ENCODE measurements at regions not wholly inside any gene's neighbourhood (a gene's known extent, or its start where the extent isn't known, plus 50 kb on each side); places are given as distances from the start of the nearest gene placed in this dataset.

GRCh38 chr5:122699201-122699600, 75.7 kb upstream of the SNX2 start:
- no peak for DNase-seq
- Mint-ChIP-seq H3K36me3 (ENCODE audit: low read depth) (no peaks in the 10 kb centered on the region), H3K4me3 (no peak overlapping the region), H3K27ac (no peak overlapping the region), H3K9me3 (no peaks in the 10 kb centered on the region), H3K4me1 (peaks cover 9% of the 10 kb centered on the region), H3K27me3 (peaks cover 2% of the 10 kb centered on the region)
- ChIA-PET CTCF (no interaction called here), POLR2A (no interaction called here)

- Mint-ChIP-seq H3K4me1 (peaks cover 9% of the 10 kb centered on the region), H3K36me3 (ENCODE audit: low read depth) (no peaks in the 10 kb centered on the region), H3K27ac (no peak overlapping the region), H3K9me3 (no peaks in the 10 kb centered on the region), H3K4me3 (no peak overlapping the region), H3K27me3 (peaks cover 7% of the 10 kb centered on the region)
- ChIA-PET POLR2A (no interaction called here), CTCF (no interaction called here)
- no peak for DNase-seq
Observed at GRCh38 chr5:122701640-122702523, 73.0 kb upstream of the SNX2 start.

GRCh38 chr5:122702524-122702875, 72.4 kb upstream of the SNX2 start:
- Mint-ChIP-seq H3K27ac (no peak overlapping the region), H3K4me1 (peaks cover 9% of the 10 kb centered on the region), H3K4me3 (no peak overlapping the region), H3K9me3 (no peaks in the 10 kb centered on the region), H3K36me3 (ENCODE audit: low read depth) (no peaks in the 10 kb centered on the region), H3K27me3 (peaks cover 7% of the 10 kb centered on the region)
- DNase-seq, result no peak
- CTCF ChIA-PET, result no interaction called here
- POLR2A ChIA-PET, result no interaction called here

GRCh38 chr5:122703203-122703602, 71.7 kb upstream of the SNX2 start:
- Mint-ChIP-seq H3K4me3 (no peak overlapping the region), H3K36me3 (ENCODE audit: low read depth) (no peaks in the 10 kb centered on the region), H3K9me3 (no peaks in the 10 kb centered on the region), H3K4me1 (peaks cover 9% of the 10 kb centered on the region), H3K27me3 (peaks cover 9% of the 10 kb centered on the region), H3K27ac (no peak overlapping the region)
- DNase-seq, result no peak
- CTCF ChIA-PET, result interaction anchor here (1.6 kb wide), 1 partner anchor 298 kb away, joined by 5 read pairs; no protein-coding TSS in a partner anchor
- POLR2A ChIA-PET, result no interaction called here

- H3K4me1 Mint-ChIP-seq, result peaks cover 9% of the 10 kb centered on the region
- H3K9me3 Mint-ChIP-seq, result no peaks in the 10 kb centered on the region
- ChIA-PET CTCF (interaction anchor here (0.5 to 1.6 kb wide), 7 partner anchors 9 to 296 kb away, joined by 3 to 6 read pairs (median 5); partner anchors contain the start of gene SNX2), POLR2A (interaction anchor here (0.6 to 0.8 kb wide), 2 partner anchors 71 to 296 kb away, joined by 4 read pairs; partner anchors contain the start of gene SNX2)
- no peak overlapping the region for H3K27ac Mint-ChIP-seq
- no peak for DNase-seq
- H3K36me3 Mint-ChIP-seq (ENCODE audit: low read depth), result no peaks in the 10 kb centered on the region
- no peak overlapping the region for H3K4me3 Mint-ChIP-seq
- H3K27me3 Mint-ChIP-seq, result peaks cover 9% of the 10 kb centered on the region
Observed at GRCh38 chr5:122704247-122705036, 70.4 kb upstream of the SNX2 start.

- no peak for DNase-seq
- Mint-ChIP-seq H3K4me3 (no peak overlapping the region), H3K9me3 (no peaks in the 10 kb centered on the region), H3K27ac (no peak overlapping the region), H3K4me1 (peaks cover 9% of the 10 kb centered on the region), H3K27me3 (peaks cover 10% of the 10 kb centered on the region), H3K36me3 (ENCODE audit: low read depth) (no peaks in the 10 kb centered on the region)
- CTCF ChIA-PET, result no interaction called here
- POLR2A ChIA-PET, result no interaction called here
Observed at GRCh38 chr5:122705851-122706250, 69.0 kb upstream of the SNX2 start.

GRCh38 chr5:122707796-122708195, 67.1 kb upstream of the SNX2 start:
- H3K4me1 Mint-ChIP-seq, result peaks cover 3% of the 10 kb centered on the region
- no peaks in the 10 kb centered on the region for H3K9me3 Mint-ChIP-seq
- ChIA-PET CTCF (no interaction called here), POLR2A (no interaction called here)
- H3K27me3 Mint-ChIP-seq, result peaks cover 11% of the 10 kb centered on the region
- no peaks in the 10 kb centered on the region for H3K36me3 Mint-ChIP-seq (ENCODE audit: low read depth)
- no peak overlapping the region for H3K4me3 Mint-ChIP-seq
- no peak for DNase-seq
- no peak overlapping the region for H3K27ac Mint-ChIP-seq

- H3K36me3 Mint-ChIP-seq (ENCODE audit: low read depth), result no peaks in the 10 kb centered on the region
- H3K27me3 Mint-ChIP-seq, result peaks cover 16% of the 10 kb centered on the region
- no peak for DNase-seq
- ChIA-PET POLR2A (no interaction called here), CTCF (interaction anchor here (1.1 kb wide), 1 partner anchor 9 kb away, joined by 5 read pairs; no protein-coding TSS in a partner anchor)
- H3K27ac Mint-ChIP-seq, result no peak overlapping the region
- no peak overlapping the region for H3K4me3 Mint-ChIP-seq
- no peaks in the 10 kb centered on the region for H3K4me1 Mint-ChIP-seq
- no peaks in the 10 kb centered on the region for H3K9me3 Mint-ChIP-seq
Observed at GRCh38 chr5:122713041-122713440, 61.8 kb upstream of the SNX2 start.

GRCh38 chr5:122715095-122715494, 59.8 kb upstream of the SNX2 start:
- H3K27ac Mint-ChIP-seq, result no peak overlapping the region
- no peaks in the 10 kb centered on the region for H3K4me1 Mint-ChIP-seq
- no peaks in the 10 kb centered on the region for H3K36me3 Mint-ChIP-seq (ENCODE audit: low read depth)
- CTCF ChIA-PET, result interaction anchor here (1.5 kb wide), 1 partner anchor 11 kb away, joined by 6 read pairs; no protein-coding TSS in a partner anchor
- peaks cover 21% of the 10 kb centered on the region for H3K27me3 Mint-ChIP-seq
- no peaks in the 10 kb centered on the region for H3K9me3 Mint-ChIP-seq
- POLR2A ChIA-PET, result no interaction called here
- DNase-seq, result no peak
- no peak overlapping the region for H3K4me3 Mint-ChIP-seq

GRCh38 chr5:122718611-122719010, 56.3 kb upstream of the SNX2 start:
- H3K9me3 Mint-ChIP-seq, result no peaks in the 10 kb centered on the region
- no peak for DNase-seq
- H3K4me3 Mint-ChIP-seq, result no peak overlapping the region
- H3K27me3 Mint-ChIP-seq, result peaks cover 29% of the 10 kb centered on the region
- H3K27ac Mint-ChIP-seq, result no peak overlapping the region
- POLR2A ChIA-PET, result no interaction called here
- CTCF ChIA-PET, result interaction anchor here (1.6 kb wide), 1 partner anchor 14 kb away, joined by 4 read pairs; no protein-coding TSS in a partner anchor
- peaks cover 3% of the 10 kb centered on the region for H3K4me1 Mint-ChIP-seq
- no peaks in the 10 kb centered on the region for H3K36me3 Mint-ChIP-seq (ENCODE audit: low read depth)

- peaks cover 28% of the 10 kb centered on the region for H3K27me3 Mint-ChIP-seq
- CTCF ChIA-PET, result no interaction called here
- H3K4me3 Mint-ChIP-seq, result no peak overlapping the region
- no peak for DNase-seq
- H3K9me3 Mint-ChIP-seq, result no peaks in the 10 kb centered on the region
- peaks cover 3% of the 10 kb centered on the region for H3K4me1 Mint-ChIP-seq
- POLR2A ChIA-PET, result no interaction called here
- H3K36me3 Mint-ChIP-seq (ENCODE audit: low read depth), result no peaks in the 10 kb centered on the region
- H3K27ac Mint-ChIP-seq, result no peak overlapping the region
Observed at GRCh38 chr5:122719991-122720746, 54.7 kb upstream of the SNX2 start.

- no peak overlapping the region for H3K4me3 Mint-ChIP-seq
- ChIA-PET CTCF (no interaction called here), POLR2A (no interaction called here)
- DNase-seq, result no peak
- no peaks in the 10 kb centered on the region for H3K36me3 Mint-ChIP-seq (ENCODE audit: low read depth)
- H3K9me3 Mint-ChIP-seq, result no peaks in the 10 kb centered on the region
- H3K27ac Mint-ChIP-seq, result no peak overlapping the region
- H3K27me3 Mint-ChIP-seq, result peaks cover 24% of the 10 kb centered on the region
- H3K4me1 Mint-ChIP-seq, result peaks cover 3% of the 10 kb centered on the region
Observed at GRCh38 chr5:122721127-122721526, 53.8 kb upstream of the SNX2 start.

GRCh38 chr5:122722341-122722740, 52.5 kb upstream of the SNX2 start:
- no peaks in the 10 kb centered on the region for H3K9me3 Mint-ChIP-seq
- POLR2A ChIA-PET, result no interaction called here

More at GRCh38 chr5:122722341-122722740, 52.5 kb upstream of the SNX2 start:
- peaks cover 24% of the 10 kb centered on the region for H3K27me3 Mint-ChIP-seq
- peaks cover 3% of the 10 kb centered on the region for H3K4me1 Mint-ChIP-seq
- no peak overlapping the region for H3K4me3 Mint-ChIP-seq
- DNase-seq, result no peak
- H3K36me3 Mint-ChIP-seq (ENCODE audit: low read depth), result no peaks in the 10 kb centered on the region
- H3K27ac Mint-ChIP-seq, result no peak overlapping the region
- CTCF ChIA-PET, result no interaction called here
